Neural cell (in vitro differentiated cells): ENCODE measurements at regions not wholly inside any gene's neighbourhood (a gene's known extent, or its start where the extent isn't known, plus 50 kb on each side); places are given as distances from the start of the nearest gene placed in this dataset.

Experiments
- EP300 ChIP-seq: fragments of 450-650 bp; conservative IDR thresholded peaks from 2 replicates; pipeline ENCODE4 v1.6.1; 2014; ENCODE audit warnings: antibody characterized with exemption, mild to moderate bottlenecking, moderate library complexity; ENCODE audit not compliant: poor library complexity, severe bottlenecking
- EZH2 ChIP-seq: fragments of 200-600, 300-800 bp; shearing (Covaris generic), sonication (generic); IDR thresholded peaks from 2 replicates; pipeline ENCODE4 v1.6.1; 2014; ENCODE audit warnings: antibody characterized with exemption, low read length, borderline replicate concordance, mild to moderate bottlenecking; ENCODE audit not compliant: insufficient read depth, poor library complexity, severe bottlenecking
- MXI1 ChIP-seq: fragments of 450-650 bp; conservative IDR thresholded peaks from 2 replicates; pipeline ENCODE4 v1.6.1; 2014; ENCODE audit warnings: antibody characterized with exemption, mild to moderate bottlenecking; ENCODE audit not compliant: poor library complexity, severe bottlenecking
- POLR2AphosphoS5 ChIP-seq: IDR thresholded peaks from 2 replicates; pipeline ENCODE4 v1.6.1; 2012
- RAD21 ChIP-seq: fragments of 450-650 bp; conservative IDR thresholded peaks from 2 replicates; pipeline ENCODE4 v1.6.1; 2014; ENCODE audit warnings: antibody characterized with exemption, mild to moderate bottlenecking, moderate library complexity
- SMC3 ChIP-seq: fragments of 450-650 bp; conservative IDR thresholded peaks from 2 replicates; pipeline ENCODE4 v1.6.1; 2014; ENCODE audit warnings: antibody characterized with exemption, mild to moderate bottlenecking, moderate library complexity; ENCODE audit not compliant: poor library complexity
- TAF1 ChIP-seq: IDR thresholded peaks from 2 replicates; pipeline ENCODE4 v1.6.1; 2012; ENCODE audit warnings: low read depth
- TF ChIP-seq, protein P1 (sequence below): fragments of 450-650 bp; IDR thresholded peaks from 2 replicates; pipeline ENCODE4 v1.5.1; 2014; ENCODE audit warnings: antibody characterized with exemption, mild to moderate bottlenecking, moderate library complexity; ENCODE audit not compliant: poor library complexity, severe bottlenecking
- TF ChIP-seq, protein P2 (sequence below): IDR thresholded peaks from 2 replicates; pipeline ENCODE4 v1.6.1; 2012; ENCODE audit warnings: borderline replicate concordance

DNA sequence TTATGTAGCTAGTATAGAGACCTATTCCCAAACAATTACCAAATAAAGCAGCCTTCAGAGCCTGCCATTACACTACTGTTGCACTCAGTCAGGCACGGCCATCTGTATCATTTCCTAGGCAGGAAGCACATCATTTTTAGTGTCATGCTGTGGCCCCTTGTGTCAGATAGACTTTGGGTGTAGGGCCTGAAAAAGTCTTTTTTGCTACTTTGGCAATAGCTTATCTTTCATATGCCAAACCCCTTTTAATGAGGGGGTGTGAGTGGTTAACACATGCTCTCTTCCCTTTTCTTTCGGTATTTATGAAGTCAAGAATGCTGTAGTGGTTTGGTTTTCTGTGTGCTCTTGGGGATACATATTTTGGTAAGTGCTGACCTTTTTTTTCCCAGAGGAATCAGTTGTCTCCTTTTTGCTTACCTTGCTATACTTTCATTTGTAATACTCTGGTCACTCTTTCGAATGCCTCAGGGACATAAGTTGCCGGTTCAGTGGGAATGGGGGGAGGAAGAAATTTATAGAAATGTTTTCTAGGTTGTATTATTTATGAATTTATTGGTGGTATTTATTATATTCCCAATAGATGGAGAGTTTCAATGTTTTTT is 209.8 kb downstream of the CSNK1G3 start:
- TF ChIP-seq, protein P1, sequence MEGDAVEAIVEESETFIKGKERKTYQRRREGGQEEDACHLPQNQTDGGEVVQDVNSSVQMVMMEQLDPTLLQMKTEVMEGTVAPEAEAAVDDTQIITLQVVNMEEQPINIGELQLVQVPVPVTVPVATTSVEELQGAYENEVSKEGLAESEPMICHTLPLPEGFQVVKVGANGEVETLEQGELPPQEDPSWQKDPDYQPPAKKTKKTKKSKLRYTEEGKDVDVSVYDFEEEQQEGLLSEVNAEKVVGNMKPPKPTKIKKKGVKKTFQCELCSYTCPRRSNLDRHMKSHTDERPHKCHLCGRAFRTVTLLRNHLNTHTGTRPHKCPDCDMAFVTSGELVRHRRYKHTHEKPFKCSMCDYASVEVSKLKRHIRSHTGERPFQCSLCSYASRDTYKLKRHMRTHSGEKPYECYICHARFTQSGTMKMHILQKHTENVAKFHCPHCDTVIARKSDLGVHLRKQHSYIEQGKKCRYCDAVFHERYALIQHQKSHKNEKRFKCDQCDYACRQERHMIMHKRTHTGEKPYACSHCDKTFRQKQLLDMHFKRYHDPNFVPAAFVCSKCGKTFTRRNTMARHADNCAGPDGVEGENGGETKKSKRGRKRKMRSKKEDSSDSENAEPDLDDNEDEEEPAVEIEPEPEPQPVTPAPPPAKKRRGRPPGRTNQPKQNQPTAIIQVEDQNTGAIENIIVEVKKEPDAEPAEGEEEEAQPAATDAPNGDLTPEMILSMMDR, result no peak
- no peak for TF ChIP-seq EP300
- no peak for TF ChIP-seq POLR2AphosphoS5
- TF ChIP-seq EZH2, result no peak
- no peak for TF ChIP-seq TAF1
- no peak for TF ChIP-seq RAD21
- TF ChIP-seq SMC3, result no peak
- TF ChIP-seq, protein P2, sequence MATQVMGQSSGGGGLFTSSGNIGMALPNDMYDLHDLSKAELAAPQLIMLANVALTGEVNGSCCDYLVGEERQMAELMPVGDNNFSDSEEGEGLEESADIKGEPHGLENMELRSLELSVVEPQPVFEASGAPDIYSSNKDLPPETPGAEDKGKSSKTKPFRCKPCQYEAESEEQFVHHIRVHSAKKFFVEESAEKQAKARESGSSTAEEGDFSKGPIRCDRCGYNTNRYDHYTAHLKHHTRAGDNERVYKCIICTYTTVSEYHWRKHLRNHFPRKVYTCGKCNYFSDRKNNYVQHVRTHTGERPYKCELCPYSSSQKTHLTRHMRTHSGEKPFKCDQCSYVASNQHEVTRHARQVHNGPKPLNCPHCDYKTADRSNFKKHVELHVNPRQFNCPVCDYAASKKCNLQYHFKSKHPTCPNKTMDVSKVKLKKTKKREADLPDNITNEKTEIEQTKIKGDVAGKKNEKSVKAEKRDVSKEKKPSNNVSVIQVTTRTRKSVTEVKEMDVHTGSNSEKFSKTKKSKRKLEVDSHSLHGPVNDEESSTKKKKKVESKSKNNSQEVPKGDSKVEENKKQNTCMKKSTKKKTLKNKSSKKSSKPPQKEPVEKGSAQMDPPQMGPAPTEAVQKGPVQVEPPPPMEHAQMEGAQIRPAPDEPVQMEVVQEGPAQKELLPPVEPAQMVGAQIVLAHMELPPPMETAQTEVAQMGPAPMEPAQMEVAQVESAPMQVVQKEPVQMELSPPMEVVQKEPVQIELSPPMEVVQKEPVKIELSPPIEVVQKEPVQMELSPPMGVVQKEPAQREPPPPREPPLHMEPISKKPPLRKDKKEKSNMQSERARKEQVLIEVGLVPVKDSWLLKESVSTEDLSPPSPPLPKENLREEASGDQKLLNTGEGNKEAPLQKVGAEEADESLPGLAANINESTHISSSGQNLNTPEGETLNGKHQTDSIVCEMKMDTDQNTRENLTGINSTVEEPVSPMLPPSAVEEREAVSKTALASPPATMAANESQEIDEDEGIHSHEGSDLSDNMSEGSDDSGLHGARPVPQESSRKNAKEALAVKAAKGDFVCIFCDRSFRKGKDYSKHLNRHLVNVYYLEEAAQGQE, result no peak
- no peak for TF ChIP-seq MXI1
